Superior temporal gyrus (tissue), 1 donor: ENCODE measurements at regions not wholly inside any gene's neighbourhood (a gene's known extent, or its start where the extent isn't known, plus 50 kb on each side); places are given as distances from the start of the nearest gene placed in this dataset.

Experiments used
- DNase-seq: peaks from one replicate; pipeline ENCODE4 v3.0.0-alpha.2; 2016; ENCODE audit errors: extremely low spot score

DNA sequence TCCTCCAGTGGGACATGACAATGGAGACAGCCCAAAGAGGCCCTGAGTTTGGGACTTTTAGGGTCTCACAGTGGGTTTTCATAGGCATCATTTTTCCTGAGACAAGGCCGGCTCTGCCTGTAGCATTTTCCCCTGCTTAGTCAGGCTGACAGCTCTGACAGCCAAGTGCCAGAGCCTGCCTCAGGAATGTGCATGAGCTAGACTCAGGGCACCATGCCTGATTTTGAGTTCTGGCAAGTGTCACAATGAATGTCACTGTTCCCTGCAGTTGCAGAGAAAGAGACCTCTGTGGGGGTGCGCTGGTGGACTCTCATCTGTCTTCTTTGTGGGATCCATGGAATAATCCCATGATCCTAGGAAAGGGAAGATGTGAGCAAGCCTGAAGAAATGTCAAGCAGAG is 343.3 kb upstream of the TSPY4 start:
- DNase-seq: peak; percentile 28

GRCh38 chrY:9001231-9001630 is 336.0 kb upstream of the TSPY4 start:
- no peak for DNase-seq

DNA sequence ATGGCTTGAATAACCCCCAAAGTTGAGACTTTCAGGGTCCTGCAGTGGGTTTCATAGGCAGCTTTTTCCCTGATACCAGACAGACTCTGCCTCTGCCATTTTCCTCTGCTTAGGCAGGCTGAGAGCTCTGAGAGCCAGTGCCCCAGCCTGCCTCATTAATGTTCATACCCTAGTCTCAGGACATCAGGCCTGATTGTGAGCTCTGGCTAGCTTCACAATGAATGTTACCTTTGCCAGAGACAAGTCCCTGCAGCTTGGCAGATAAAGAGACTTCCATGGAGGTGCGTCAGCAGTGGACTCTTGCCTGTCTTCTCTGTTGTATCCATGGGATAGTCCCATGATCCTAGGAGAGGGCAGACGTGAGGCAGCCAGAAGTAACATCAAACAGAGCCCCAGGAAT is 333.5 kb upstream of the TSPY4 start:
- DNase-seq: no peak

GRCh38 chrY:9008648-9009047 is 328.6 kb upstream of the TSPY4 start:
- no peak for DNase-seq

DNA sequence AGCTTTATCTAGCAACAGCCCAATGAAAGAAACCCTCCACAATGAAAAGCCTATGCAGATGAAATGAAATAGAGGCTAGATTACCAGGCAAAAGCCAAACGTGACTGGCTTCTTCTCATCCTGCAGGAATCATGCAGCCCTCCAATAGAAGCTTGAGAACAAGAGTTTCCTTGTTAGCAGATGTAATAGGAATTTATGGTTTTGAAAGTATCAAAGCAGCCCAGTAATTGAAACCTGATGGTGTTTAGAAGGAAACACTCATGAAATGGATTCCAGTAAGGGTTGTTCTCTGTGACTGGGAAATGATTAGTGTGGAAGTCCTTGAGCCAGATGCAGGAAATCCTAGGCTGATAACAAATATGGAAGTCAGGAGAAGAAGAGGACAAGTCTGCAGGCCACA is 320.3 kb upstream of the TSPY4 start:
- no peak for DNase-seq

DNA sequence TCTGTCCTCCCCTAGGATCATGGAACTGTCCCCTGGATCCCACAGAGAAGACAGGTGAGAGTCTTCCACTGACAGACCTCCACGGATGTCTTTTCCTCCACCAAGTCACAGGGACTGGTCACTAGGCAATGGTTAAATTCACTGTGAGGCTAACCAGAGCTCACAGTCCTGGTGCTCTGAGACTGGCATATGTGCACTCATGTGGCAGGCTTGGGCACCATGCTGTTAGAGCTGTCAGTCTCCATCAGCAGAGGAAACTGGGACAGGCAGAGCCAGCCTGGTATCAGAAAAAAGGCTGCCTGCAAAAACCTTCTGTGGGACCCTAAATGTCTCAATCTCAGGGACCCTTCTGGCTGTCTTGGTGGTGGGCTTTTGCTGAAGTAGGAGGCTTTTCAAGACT is 318.9 kb upstream of the TSPY4 start:
- no peak for DNase-seq

- no peak for DNase-seq
Observed at GRCh38 chrY:9027729-9028375, 309.4 kb upstream of the TSPY4 start.

DNA sequence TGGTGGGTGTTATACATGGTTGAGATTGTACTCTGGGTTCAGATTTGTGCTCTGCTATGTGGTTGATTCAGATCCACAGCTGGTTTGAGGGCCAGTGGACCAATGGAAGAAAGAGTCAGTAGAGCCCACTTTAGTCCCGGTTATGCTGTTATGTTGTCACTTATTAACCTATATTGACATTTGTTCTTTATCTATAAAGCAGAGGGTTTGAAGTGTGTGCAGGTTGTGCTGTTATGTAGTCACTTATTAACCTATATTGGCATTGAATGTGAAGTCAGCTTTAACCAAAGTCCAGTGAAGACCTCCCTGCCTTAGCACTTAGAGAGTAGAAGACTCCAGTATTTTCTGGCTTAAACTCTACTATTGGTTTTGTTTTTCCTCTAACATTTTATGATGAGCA is 307.3 kb upstream of the TSPY4 start:
- DNase-seq: no peak

DNA sequence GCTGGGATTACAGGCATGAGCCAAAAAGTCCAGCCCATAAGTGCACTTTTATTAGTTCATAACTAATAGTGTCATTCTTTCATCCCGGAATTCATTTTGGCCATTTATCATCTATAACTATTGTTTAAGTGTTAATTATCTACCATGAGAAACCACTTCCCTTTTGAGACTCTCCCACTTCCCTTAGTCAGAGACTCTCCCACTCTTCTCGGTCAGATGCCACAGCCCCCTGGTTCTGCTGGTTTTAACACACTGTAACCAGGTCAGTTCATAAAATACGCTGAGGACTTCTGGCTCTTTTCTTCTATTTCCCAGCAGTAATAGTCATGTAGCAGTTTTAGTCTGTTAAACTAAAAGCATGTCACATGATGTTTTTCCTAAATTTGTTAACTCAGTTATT is 303.0 kb upstream of the TSPY4 start:
- DNase-seq: no peak

GRCh38 chrY:9035246-9035645 is 302.0 kb upstream of the TSPY4 start:
- no peak for DNase-seq

- DNase-seq: no peak
Observed at GRCh38 chrY:9041474-9041873, 295.8 kb upstream of the TSPY4 start.
